ENCODE measurements at regions not wholly inside any gene's neighbourhood (a gene's known extent, or its start where the extent isn't known, plus 50 kb on each side); places are given as distances from the start of the nearest gene placed in this dataset.

GRCh38 chr1:104932949-104933679 lies 1183.4 kb downstream of the AMY1C start:
- DNase-seq (ENCODE audit: low read depth) = no peak
- TF ChIP-seq, protein P1, sequence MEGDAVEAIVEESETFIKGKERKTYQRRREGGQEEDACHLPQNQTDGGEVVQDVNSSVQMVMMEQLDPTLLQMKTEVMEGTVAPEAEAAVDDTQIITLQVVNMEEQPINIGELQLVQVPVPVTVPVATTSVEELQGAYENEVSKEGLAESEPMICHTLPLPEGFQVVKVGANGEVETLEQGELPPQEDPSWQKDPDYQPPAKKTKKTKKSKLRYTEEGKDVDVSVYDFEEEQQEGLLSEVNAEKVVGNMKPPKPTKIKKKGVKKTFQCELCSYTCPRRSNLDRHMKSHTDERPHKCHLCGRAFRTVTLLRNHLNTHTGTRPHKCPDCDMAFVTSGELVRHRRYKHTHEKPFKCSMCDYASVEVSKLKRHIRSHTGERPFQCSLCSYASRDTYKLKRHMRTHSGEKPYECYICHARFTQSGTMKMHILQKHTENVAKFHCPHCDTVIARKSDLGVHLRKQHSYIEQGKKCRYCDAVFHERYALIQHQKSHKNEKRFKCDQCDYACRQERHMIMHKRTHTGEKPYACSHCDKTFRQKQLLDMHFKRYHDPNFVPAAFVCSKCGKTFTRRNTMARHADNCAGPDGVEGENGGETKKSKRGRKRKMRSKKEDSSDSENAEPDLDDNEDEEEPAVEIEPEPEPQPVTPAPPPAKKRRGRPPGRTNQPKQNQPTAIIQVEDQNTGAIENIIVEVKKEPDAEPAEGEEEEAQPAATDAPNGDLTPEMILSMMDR (IDR thresholded peaks at IDR 0.05; ENCODE audit: low read length, missing control alignments) = no peak
- H3K4me3 ChIP-seq (replicated peaks; ENCODE audit: low read depth, low read length) = no peak overlapping the region

- DNase-seq (ENCODE audit: low read depth) = no peak
- TF ChIP-seq, protein P1 (IDR thresholded peaks at IDR 0.05; ENCODE audit: low read length, missing control alignments) = no peak
- H3K4me3 ChIP-seq (replicated peaks; ENCODE audit: low read depth, low read length) = no peak overlapping the region
Observed at GRCh38 chr1:104933846-104934245, 1184.1 kb downstream of the AMY1C start.

- TF ChIP-seq, protein P1 (IDR thresholded peaks at IDR 0.05; ENCODE audit: low read length, missing control alignments) = no peak
- DNase-seq (ENCODE audit: low read depth) = no peak
- no peak overlapping the region for H3K4me3 ChIP-seq (replicated peaks; ENCODE audit: low read depth, low read length)
Observed at GRCh38 chr1:104945406-104945805, 1195.7 kb downstream of the AMY1C start.

DNA sequence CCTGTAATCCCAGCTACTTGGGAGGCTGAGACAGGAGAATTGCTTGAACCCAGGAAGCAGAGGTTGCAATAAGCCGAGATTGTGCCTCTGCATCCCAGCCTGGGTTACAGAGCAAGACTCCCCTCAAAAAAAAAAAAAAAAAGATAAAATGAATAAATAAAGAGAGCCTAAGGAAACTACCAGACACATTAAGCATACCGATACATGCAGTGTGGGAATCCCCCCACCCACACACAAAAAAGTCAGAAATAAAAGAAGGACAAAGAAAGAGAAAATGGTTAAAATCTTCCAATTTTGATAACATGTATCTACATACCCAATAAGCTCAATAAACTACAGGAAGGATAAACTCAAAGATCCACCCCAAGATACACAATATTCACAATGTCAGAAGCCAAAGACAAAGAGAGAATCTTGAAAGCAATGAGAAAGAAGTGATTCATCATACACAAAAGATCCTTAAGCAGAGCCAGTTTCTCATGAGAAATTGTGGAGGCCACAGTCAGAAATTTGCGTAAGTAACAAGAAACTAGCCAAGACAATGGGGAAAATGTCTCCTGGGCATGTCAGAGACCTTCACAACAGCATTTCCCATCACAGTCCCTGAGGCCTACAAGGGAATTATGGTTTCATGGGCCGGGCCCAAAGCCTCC lies 1197.0 kb downstream of the AMY1C start:
- no peak for DNase-seq (ENCODE audit: low read depth)
- H3K4me3 ChIP-seq (replicated peaks; ENCODE audit: low read depth, low read length) = no peak overlapping the region
- TF ChIP-seq, protein P1 (IDR thresholded peaks at IDR 0.05; ENCODE audit: low read length, missing control alignments) = no peak

DNA sequence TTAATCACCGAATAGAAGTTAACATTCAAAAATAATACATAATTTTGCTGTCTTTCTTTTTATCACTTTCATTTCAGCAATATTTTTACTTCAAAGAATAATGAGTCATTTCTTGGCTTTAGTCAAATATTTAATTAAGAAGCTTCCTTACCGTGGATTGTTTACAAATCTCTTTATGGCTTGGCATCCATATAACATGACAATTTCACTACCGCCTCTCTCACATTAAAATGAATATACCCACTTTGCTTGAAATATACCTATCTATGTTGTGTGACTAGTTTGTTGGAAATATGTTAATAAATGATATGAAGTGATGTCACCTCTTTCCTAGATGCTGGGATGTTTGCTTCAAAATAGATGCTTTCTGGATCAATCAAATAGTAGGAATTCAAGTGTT lies 1203.9 kb downstream of the AMY1C start:
- no peak for DNase-seq (ENCODE audit: low read depth)
- no peak overlapping the region for H3K4me3 ChIP-seq (replicated peaks; ENCODE audit: low read depth, low read length)
- TF ChIP-seq, protein P1 (IDR thresholded peaks at IDR 0.05; ENCODE audit: low read length, missing control alignments) = no peak

- no peak for DNase-seq (ENCODE audit: low read depth)
Observed at GRCh38 chr1:104973516-104973915, 1223.8 kb downstream of the AMY1C start.

More at GRCh38 chr1:104973516-104973915, 1223.8 kb downstream of the AMY1C start:
- no peak overlapping the region for H3K4me3 ChIP-seq (replicated peaks; ENCODE audit: low read depth, low read length)
- TF ChIP-seq, protein P1 (IDR thresholded peaks at IDR 0.05; ENCODE audit: low read length, missing control alignments) = no peak
